ENCODE measurements at regions not wholly inside any gene's neighbourhood (a gene's known extent, or its start where the extent isn't known, plus 50 kb on each side); places are given as distances from the start of the nearest gene placed in this dataset.

DNA sequence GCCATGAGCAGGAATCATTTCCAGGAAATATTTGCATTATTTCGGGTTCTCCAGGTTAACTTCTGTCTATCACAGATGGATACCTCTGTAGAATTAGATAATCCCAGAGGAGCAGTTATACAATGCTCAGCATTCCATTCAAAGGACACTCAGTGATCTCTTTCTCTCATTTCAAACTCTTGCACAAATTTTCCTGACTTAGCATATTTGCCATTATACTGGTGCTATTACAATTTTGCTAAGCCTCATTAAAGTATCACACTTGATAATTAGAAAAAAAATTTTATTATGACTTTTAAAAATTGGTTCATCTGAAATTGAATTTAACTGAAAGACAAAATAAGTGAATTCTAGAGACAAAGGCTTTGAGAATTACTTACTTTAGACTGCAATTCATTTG lies 469.0 kb downstream of the EPHA3 start:
- Histone ChIP-seq H3K4me3 (IDR thresholded peaks at IDR 0.05; ENCODE audit: insufficient read depth, low read depth, low read length) (no peak overlapping the region), H3K36me3 (ENCODE audit: insufficient read depth) (no peaks in the 10 kb centered on the region), H3K4me1 (ENCODE audit: low read depth, poor library complexity, severe bottlenecking) (no peaks in the 10 kb centered on the region), H3K4me2 (no peak overlapping the region), H3K27ac (no peak overlapping the region), H3K9ac (no peak overlapping the region), H4K20me1 (ENCODE audit: insufficient read depth) (no peaks in the 10 kb centered on the region), H3K27me3 (ENCODE audit: insufficient read depth, low read depth) (no peaks in the 10 kb centered on the region), H2AFZ (ENCODE audit: low read depth) (no peak overlapping the region), H3K79me2 (ENCODE audit: insufficient read depth, low read depth) (no peaks in the 10 kb centered on the region)
- TF ChIP-seq CTCF (conservative IDR thresholded peaks at IDR 0.05; ENCODE audit: low read depth, low read length), result no peak

DNA sequence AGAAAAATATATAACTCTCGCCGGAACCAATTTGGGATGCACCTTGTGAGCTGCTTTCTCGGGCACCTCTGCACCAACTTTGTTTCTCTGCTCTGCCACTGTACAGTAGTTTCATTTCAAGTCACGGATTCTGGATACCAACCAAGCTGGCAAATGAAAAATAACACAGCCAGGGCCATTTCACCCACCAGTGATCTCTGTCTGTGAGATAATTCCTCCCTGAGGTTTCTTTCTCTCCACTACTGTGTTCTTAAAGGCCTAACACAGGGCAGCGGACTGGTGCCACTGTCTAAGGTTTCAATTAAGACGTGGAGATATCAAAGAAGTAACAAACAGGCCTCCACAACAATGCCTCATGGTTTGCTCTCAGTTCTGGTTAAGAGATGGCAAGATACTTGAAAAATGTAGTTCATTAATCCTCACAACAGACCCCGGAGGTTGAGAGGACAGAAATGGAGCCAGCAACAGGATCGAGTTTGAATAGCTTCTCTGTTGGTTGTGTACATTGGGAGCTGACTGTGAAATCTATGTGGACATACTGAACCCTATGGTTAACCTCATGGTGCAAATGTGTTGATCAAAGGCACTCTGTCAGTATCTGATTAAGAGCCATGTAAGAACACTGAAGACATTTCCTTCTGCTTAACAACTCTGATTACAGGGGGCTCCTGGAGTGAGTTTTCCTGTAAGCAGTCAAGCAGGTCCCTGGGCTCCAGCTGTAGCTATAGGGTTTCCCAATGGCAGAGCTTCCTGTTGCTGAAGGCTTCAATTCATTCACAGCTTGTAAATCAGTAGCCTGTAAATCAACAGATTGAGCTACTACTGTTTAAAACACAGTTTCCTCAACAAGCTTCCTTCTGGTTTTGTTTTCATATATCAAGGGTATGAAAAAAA lies 470.5 kb downstream of the EPHA3 start:
- H3K79me2 ChIP-seq (ENCODE audit: insufficient read depth, low read depth), result no peaks in the 10 kb centered on the region
- H3K4me2 ChIP-seq, result no peak overlapping the region
- no peak overlapping the region for H3K9ac ChIP-seq
- no peaks in the 10 kb centered on the region for H3K36me3 ChIP-seq (ENCODE audit: insufficient read depth)
- TF ChIP-seq CTCF (conservative IDR thresholded peaks at IDR 0.05; ENCODE audit: low read depth, low read length), result no peak
- H3K27ac ChIP-seq, result no peak overlapping the region
- H3K27me3 ChIP-seq (ENCODE audit: insufficient read depth, low read depth), result no peaks in the 10 kb centered on the region
- H3K4me1 ChIP-seq (ENCODE audit: low read depth, poor library complexity, severe bottlenecking), result no peaks in the 10 kb centered on the region
- no peak overlapping the region for H3K4me3 ChIP-seq (IDR thresholded peaks at IDR 0.05; ENCODE audit: insufficient read depth, low read depth, low read length)
- H2AFZ ChIP-seq (ENCODE audit: low read depth), result no peak overlapping the region; the same call in 1 of the 2 replicates
- no peaks in the 10 kb centered on the region for H4K20me1 ChIP-seq (ENCODE audit: insufficient read depth)

DNA sequence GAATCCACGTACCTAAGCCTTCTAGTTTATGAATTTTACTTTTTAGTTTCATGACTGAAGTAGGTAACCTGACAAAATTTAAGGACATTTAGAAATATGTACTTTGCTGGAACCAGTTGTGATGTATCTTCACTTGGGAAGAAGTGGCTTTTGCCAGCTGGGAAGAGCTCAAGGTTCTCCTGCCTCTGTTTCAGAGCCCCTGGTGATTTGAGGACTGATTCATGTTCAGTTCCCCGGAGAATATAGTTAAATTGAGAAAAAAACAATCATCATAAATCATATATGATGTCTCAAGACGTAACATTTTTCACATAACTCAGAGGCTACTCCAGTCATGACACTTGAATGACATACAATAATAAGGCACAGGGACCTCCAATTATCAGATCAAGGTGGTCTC lies 473.4 kb downstream of the EPHA3 start:
- H4K20me1 ChIP-seq (ENCODE audit: insufficient read depth), result no peaks in the 10 kb centered on the region
- no peak overlapping the region for H3K4me2 ChIP-seq
- no peaks in the 10 kb centered on the region for H3K27me3 ChIP-seq (ENCODE audit: insufficient read depth, low read depth)
- no peak overlapping the region for H3K9ac ChIP-seq
- no peaks in the 10 kb centered on the region for H3K4me1 ChIP-seq (ENCODE audit: low read depth, poor library complexity, severe bottlenecking)
- H3K79me2 ChIP-seq (ENCODE audit: insufficient read depth, low read depth), result no peaks in the 10 kb centered on the region
- no peak overlapping the region for H3K27ac ChIP-seq
- no peaks in the 10 kb centered on the region for H3K36me3 ChIP-seq (ENCODE audit: insufficient read depth)
- no peak for TF ChIP-seq CTCF (conservative IDR thresholded peaks at IDR 0.05; ENCODE audit: low read depth, low read length)
- no peak overlapping the region for H2AFZ ChIP-seq (ENCODE audit: low read depth)
- H3K4me3 ChIP-seq (IDR thresholded peaks at IDR 0.05; ENCODE audit: insufficient read depth, low read depth, low read length), result no peak overlapping the region

DNA sequence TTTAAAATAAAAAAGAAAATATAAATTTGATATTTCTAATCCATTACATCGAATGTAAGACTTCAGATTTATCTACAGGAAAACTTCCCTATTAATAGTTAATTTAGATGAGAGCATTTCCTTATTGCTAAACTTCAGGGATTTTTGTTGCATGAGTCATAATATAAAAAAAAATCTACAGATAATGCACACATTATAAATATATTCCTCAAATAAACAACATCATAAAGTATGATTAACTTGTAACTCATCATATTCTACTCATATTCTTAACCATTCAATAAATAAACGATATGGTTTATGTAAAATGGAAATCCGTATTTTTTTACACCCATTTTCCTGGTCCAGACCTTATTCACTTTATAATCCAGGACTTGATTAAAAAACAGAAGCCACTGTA lies 477.0 kb downstream of the EPHA3 start:
- Histone ChIP-seq H3K79me2 (ENCODE audit: insufficient read depth, low read depth) (no peaks in the 10 kb centered on the region), H3K4me2 (no peak overlapping the region), H3K36me3 (ENCODE audit: insufficient read depth) (no peaks in the 10 kb centered on the region), H3K27ac (no peak overlapping the region), H3K4me3 (IDR thresholded peaks at IDR 0.05; ENCODE audit: insufficient read depth, low read depth, low read length) (no peak overlapping the region), H3K4me1 (ENCODE audit: low read depth, poor library complexity, severe bottlenecking) (no peaks in the 10 kb centered on the region), H3K9ac (no peak overlapping the region), H2AFZ (ENCODE audit: low read depth) (no peak overlapping the region), H3K27me3 (ENCODE audit: insufficient read depth, low read depth) (no peaks in the 10 kb centered on the region), H4K20me1 (ENCODE audit: insufficient read depth) (no peaks in the 10 kb centered on the region)
- TF ChIP-seq CTCF (conservative IDR thresholded peaks at IDR 0.05; ENCODE audit: low read depth, low read length), result no peak

Measured in KMS-11 (cell line).